ENCODE measurements at regions not wholly inside any gene's neighbourhood (a gene's known extent, or its start where the extent isn't known, plus 50 kb on each side); places are given as distances from the start of the nearest gene placed in this dataset.

DNA sequence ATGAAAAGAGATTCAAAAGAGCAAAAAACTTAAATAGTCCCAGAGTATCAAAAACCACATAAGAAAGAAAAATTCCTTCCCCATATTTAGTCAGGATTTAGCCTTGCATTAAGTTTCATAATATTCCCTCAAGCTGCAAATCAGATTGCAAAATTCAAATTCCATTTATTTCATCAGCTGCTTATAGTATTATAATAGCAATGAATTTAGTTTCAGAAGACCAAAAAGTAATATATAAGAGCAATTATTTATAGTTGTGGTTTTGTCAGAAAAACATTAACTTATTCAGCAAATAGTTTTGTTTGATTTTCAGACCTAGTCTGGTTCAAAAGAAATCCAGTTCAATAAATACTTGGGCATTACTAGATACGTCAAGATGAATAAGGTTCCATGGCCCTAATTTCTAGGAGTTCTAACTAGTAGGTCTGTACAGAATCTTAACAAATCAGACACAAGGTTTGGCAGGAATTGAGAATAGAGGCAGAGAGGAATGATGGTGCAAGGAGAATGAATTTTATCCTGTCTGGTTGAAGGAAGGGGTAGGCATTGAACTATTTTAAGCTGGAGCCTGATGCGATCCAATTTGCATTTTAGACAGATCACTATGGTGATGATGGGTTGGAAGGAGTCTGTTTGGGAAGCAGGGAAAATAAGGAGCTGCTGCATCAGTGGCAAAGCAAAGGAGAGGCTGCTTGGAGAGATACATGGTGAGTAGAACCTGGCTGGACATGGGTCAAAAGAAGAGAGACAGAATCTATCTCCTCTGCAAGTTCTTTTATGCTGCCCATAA, 163.9 kb upstream of the STXBP5 start:
- Histone ChIP-seq H2AFZ (ENCODE audit: control insufficient read depth, low read depth, low read length) (no peak overlapping the region), H3K79me2 (ENCODE audit: control insufficient read depth, insufficient read depth, low read length) (no peaks in the 10 kb centered on the region), H3K4me3 (no peak overlapping the region), H3K4me1 (ENCODE audit: control insufficient read depth, insufficient read depth, low read length) (no peaks in the 10 kb centered on the region), H3K27ac (ENCODE audit: control insufficient read depth, insufficient read depth) (no peak overlapping the region), H3K36me3 (ENCODE audit: control insufficient read depth in 2 of 2, insufficient read depth in 2 of 2, low read length in 1 of 2) (no peaks in the 10 kb centered on the region), H4K20me1 (ENCODE audit: control insufficient read depth, insufficient read depth) (no peaks in the 10 kb centered on the region), H3K27me3 (replicated peaks in 1 of 2; ENCODE audit: control insufficient read depth in 2 of 2, insufficient read depth in 2 of 2, low read length in 1 of 2) (no peaks in the 10 kb centered on the region), H3K9me3 (replicated peaks; ENCODE audit: control insufficient read depth, insufficient read depth, low read length) (no peaks in the 10 kb centered on the region; the same call in 1 of the 3 replicates), H3K4me2 (ENCODE audit: control insufficient read depth, insufficient read depth) (no peak overlapping the region), H3K9ac (ENCODE audit: control insufficient read depth, insufficient read depth, low read length) (no peak overlapping the region)
- RAD21 ChIA-PET (ENCODE audit: unreplicated experiment), result no interaction called here
- no TSS peak for BruUV-seq (replicated peaks)
- ATAC-seq (no peak), FAIRE-seq (no peak), DNase-seq (ENCODE audit: low read depth, low spot score) (no peak)
- WGBS (ENCODE audit: insufficient coverage, insufficient replicate concordance, low lambda C conversion rate, missing lambda C conversion rate), result 28% methylated on average over 2 of the region's 2 CpGs
- SMC1A ChIA-PET (ENCODE audit: uncharacterized antibody, unreplicated experiment), result no interaction called here
- intact Hi-C loops (cut with micrococcal nuclease; ENCODE audit: unreplicated experiment) (no loop called here), in situ Hi-C loops (cut with MboI) (no loop called here)
- no peak for TF ChIP-seq JUND (IDR thresholded peaks at IDR 0.05; ENCODE audit: low read depth, low read length)
- no peak for TF ChIP-seq SMAD5 (IDR thresholded peaks at IDR 0.05; ENCODE audit: low read depth)
- TF ChIP-seq KDM1A (IDR thresholded peaks at IDR 0.05; ENCODE audit: borderline replicate concordance), result no peak
- TF ChIP-seq, protein P1, sequence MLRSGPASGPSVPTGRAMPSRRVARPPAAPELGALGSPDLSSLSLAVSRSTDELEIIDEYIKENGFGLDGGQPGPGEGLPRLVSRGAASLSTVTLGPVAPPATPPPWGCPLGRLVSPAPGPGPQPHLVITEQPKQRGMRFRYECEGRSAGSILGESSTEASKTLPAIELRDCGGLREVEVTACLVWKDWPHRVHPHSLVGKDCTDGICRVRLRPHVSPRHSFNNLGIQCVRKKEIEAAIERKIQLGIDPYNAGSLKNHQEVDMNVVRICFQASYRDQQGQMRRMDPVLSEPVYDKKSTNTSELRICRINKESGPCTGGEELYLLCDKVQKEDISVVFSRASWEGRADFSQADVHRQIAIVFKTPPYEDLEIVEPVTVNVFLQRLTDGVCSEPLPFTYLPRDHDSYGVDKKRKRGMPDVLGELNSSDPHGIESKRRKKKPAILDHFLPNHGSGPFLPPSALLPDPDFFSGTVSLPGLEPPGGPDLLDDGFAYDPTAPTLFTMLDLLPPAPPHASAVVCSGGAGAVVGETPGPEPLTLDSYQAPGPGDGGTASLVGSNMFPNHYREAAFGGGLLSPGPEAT (IDR thresholded peaks at IDR 0.05; ENCODE audit: low read depth), result no peak
- no peak for TF ChIP-seq ZNF384 (IDR thresholded peaks at IDR 0.05; ENCODE audit: borderline replicate concordance, low read depth, low read length)
- TF ChIP-seq EGR1 (IDR thresholded peaks at IDR 0.05; ENCODE audit: borderline replicate concordance in 1 of 2, low read depth in 2 of 2, low read length in 2 of 2), result no peak
- no peak for TF ChIP-seq LARP7 (IDR thresholded peaks at IDR 0.05)
- TF ChIP-seq, protein P2, sequence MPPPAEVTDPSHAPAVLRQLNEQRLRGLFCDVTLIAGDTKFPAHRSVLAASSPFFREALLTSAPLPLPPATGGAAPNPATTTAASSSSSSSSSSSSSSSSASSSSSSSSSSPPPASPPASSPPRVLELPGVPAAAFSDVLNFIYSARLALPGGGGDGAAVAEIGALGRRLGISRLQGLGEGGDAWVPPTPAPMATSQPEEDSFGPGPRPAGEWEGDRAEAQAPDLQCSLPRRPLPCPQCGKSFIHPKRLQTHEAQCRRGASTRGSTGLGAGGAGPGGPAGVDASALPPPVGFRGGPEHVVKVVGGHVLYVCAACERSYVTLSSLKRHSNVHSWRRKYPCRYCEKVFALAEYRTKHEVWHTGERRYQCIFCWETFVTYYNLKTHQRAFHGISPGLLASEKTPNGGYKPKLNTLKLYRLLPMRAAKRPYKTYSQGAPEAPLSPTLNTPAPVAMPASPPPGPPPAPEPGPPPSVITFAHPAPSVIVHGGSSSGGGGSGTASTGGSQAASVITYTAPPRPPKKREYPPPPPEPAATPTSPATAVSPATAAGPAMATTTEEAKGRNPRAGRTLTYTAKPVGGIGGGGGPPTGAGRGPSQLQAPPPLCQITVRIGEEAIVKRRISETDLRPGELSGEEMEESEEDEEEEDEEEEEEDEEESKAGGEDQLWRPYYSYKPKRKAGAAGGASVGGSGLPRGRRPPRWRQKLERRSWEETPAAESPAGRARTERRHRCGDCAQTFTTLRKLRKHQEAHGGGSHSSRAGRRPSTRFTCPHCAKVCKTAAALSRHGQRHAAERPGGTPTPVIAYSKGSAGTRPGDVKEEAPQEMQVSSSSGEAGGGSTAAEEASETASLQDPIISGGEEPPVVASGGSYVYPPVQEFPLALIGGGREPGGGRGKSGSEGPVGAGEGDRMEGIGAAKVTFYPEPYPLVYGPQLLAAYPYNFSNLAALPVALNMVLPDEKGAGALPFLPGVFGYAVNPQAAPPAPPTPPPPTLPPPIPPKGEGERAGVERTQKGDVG (CRISPR knock-in tag; IDR thresholded peaks at IDR 0.05), result no peak
- TF ChIP-seq ZNF274 (IDR thresholded peaks at IDR 0.05; ENCODE audit: insufficient read depth, insufficient read length), result no peak
- TF ChIP-seq MYC (IDR thresholded peaks at IDR 0.05; ENCODE audit: insufficient read depth, insufficient read length, insufficient replicate concordance, low read length, severe bottlenecking), result no peak
- no peak for TF ChIP-seq STAT3 (IDR thresholded peaks at IDR 0.05; ENCODE audit: low read depth, low read length)
- no peak for TF ChIP-seq ZNF24 (IDR thresholded peaks at IDR 0.05)
- CTCF ChIA-PET, result interaction anchor here (1.5 kb wide), 1 partner anchor 20 kb away, joined by 5 read pairs; no protein-coding TSS in a partner anchor
- POLR2A ChIA-PET, result no interaction called here

All from GM12878 (cell line).